ENCODE measurements at regions not wholly inside any gene's neighbourhood (a gene's known extent, or its start where the extent isn't known, plus 50 kb on each side); places are given as distances from the start of the nearest gene placed in this dataset.

DNA sequence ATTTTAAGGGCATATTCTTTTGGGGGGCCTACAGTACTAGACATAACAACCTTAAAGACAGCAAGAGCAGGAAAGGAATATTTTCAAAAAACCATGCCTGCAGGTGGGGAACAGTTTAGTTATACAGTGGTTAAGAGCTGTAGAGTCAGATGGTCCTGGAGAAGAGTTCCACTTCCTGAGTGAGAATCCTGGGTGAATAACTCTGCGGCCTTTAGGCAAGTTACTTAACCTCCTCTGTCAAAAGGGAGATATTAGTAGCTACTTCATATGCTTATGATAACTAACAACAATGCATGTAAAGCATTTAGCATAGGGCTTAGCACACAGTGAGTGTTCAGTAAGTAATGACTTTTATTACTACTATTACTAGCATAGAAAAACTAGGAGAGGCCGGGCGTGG is 119.2 kb upstream of the TAB2 start:
- TF ChIP-seq YY1 (IDR thresholded peaks at IDR 0.05; ENCODE audit: low read depth) (no peak), RAD21 (IDR thresholded peaks at IDR 0.05; ENCODE audit: low read depth) (no peak), TEAD4 (IDR thresholded peaks at IDR 0.05) (no peak), NFIC (IDR thresholded peaks at IDR 0.05) (no peak), TAF1 (IDR thresholded peaks at IDR 0.05; ENCODE audit: low read depth) (no peak), EP300 (IDR thresholded peaks at IDR 0.05; ENCODE audit: borderline replicate concordance) (no peak), CEBPB (IDR thresholded peaks at IDR 0.05) (no peak), TCF12 (IDR thresholded peaks at IDR 0.05; ENCODE audit: low read depth) (no peak), ZBTB7A (IDR thresholded peaks at IDR 0.05; ENCODE audit: low read depth) (no peak), CREB1 (IDR thresholded peaks at IDR 0.05; ENCODE audit: low read depth) (no peak)
- TF ChIP-seq, protein P1, sequence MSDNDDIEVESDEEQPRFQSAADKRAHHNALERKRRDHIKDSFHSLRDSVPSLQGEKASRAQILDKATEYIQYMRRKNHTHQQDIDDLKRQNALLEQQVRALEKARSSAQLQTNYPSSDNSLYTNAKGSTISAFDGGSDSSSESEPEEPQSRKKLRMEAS (IDR thresholded peaks at IDR 0.05), result no peak

DNA sequence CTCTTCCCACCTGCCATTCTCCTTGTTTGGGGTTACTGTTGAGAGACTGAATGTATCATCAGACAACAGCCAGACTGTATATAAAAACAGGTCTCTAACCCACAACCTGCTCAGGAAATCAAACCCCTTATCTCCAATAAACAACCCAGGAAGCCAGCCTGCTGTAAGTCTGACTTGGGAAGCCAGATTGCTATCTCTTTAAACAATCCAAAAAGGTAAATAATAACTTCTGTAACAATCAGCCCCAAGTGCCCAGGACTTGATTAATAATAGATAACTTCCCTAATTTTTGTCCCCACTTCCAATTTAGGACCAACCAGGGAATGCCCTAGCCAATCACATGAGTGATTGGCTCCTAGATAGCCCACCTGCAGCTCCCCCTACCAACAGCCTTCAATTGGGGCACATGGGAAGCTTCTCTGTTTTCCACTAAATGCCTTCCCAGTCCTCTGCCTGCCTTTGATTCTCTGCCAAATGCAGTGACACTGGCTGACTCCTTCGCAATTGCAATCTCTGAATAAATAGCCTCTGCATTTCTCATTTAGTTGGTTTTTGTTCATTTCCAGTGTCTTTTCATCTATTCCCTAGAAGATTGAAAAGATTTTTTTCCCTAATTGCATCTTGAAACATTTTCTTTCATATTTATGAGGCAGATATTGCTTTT is 117.1 kb upstream of the TAB2 start:
- TF ChIP-seq, protein P2, sequence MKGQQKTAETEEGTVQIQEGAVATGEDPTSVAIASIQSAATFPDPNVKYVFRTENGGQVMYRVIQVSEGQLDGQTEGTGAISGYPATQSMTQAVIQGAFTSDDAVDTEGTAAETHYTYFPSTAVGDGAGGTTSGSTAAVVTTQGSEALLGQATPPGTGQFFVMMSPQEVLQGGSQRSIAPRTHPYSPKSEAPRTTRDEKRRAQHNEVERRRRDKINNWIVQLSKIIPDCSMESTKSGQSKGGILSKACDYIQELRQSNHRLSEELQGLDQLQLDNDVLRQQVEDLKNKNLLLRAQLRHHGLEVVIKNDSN (IDR thresholded peaks at IDR 0.05), result no peak
- no peak for TF ChIP-seq TAF1 (IDR thresholded peaks at IDR 0.05; ENCODE audit: low read depth)

DNA sequence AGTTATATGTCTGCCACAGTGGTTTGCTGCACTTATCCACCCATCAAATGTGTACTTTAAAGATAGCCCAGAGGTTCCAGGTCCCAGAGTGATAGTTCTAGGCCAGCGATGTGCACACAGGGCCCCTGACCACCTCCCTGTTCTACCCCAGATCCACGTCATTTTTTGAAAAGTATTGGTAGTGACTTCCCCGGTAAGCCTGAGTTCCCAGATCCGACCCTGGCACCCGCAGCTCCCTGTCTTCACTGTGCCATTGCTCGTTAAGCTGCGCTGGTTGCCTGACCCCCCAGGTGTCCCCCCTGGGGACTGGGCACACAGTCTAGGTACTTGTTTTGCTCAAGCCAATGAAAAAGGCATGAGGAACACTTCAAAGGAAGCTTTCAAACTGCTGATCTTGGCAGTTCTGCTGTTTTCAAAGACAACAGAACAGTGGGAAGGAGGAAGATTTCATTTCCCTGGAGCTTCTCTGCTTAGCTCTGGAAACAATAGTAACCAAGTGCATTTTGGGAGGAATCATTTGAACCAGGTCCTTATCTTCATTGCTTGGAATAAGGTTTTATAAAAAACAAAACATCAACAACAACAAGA is 116.3 kb upstream of the TAB2 start:
- no peak for TF ChIP-seq TCF12 (IDR thresholded peaks at IDR 0.05; ENCODE audit: low read depth)
- no peak for TF ChIP-seq FOXM1 (IDR thresholded peaks at IDR 0.05; ENCODE audit: borderline replicate concordance, low read depth)
- TF ChIP-seq EGR1 (IDR thresholded peaks at IDR 0.05), result no peak
- no peak for TF ChIP-seq CEBPB (IDR thresholded peaks at IDR 0.05)
- no peak for TF ChIP-seq YY1 (IDR thresholded peaks at IDR 0.05; ENCODE audit: low read depth)
- TF ChIP-seq NFIC (IDR thresholded peaks at IDR 0.05), result no peak
- TF ChIP-seq RAD21 (IDR thresholded peaks at IDR 0.05; ENCODE audit: low read depth), result no peak
- TF ChIP-seq, protein P1 (IDR thresholded peaks at IDR 0.05), result no peak
- TF ChIP-seq TAF1 (IDR thresholded peaks at IDR 0.05; ENCODE audit: low read depth), result no peak
- no peak for TF ChIP-seq ZBTB7A (IDR thresholded peaks at IDR 0.05; ENCODE audit: low read depth)
- no peak for TF ChIP-seq TEAD4 (IDR thresholded peaks at IDR 0.05)
- TF ChIP-seq, protein P3, sequence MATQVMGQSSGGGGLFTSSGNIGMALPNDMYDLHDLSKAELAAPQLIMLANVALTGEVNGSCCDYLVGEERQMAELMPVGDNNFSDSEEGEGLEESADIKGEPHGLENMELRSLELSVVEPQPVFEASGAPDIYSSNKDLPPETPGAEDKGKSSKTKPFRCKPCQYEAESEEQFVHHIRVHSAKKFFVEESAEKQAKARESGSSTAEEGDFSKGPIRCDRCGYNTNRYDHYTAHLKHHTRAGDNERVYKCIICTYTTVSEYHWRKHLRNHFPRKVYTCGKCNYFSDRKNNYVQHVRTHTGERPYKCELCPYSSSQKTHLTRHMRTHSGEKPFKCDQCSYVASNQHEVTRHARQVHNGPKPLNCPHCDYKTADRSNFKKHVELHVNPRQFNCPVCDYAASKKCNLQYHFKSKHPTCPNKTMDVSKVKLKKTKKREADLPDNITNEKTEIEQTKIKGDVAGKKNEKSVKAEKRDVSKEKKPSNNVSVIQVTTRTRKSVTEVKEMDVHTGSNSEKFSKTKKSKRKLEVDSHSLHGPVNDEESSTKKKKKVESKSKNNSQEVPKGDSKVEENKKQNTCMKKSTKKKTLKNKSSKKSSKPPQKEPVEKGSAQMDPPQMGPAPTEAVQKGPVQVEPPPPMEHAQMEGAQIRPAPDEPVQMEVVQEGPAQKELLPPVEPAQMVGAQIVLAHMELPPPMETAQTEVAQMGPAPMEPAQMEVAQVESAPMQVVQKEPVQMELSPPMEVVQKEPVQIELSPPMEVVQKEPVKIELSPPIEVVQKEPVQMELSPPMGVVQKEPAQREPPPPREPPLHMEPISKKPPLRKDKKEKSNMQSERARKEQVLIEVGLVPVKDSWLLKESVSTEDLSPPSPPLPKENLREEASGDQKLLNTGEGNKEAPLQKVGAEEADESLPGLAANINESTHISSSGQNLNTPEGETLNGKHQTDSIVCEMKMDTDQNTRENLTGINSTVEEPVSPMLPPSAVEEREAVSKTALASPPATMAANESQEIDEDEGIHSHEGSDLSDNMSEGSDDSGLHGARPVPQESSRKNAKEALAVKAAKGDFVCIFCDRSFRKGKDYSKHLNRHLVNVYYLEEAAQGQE (IDR thresholded peaks at IDR 0.05; ENCODE audit: low read depth), result no peak
- TF ChIP-seq EP300 (IDR thresholded peaks at IDR 0.05; ENCODE audit: borderline replicate concordance), result no peak
- TF ChIP-seq, protein P2 (IDR thresholded peaks at IDR 0.05), result no peak
- no peak for TF ChIP-seq CREB1 (IDR thresholded peaks at IDR 0.05; ENCODE audit: low read depth)

DNA sequence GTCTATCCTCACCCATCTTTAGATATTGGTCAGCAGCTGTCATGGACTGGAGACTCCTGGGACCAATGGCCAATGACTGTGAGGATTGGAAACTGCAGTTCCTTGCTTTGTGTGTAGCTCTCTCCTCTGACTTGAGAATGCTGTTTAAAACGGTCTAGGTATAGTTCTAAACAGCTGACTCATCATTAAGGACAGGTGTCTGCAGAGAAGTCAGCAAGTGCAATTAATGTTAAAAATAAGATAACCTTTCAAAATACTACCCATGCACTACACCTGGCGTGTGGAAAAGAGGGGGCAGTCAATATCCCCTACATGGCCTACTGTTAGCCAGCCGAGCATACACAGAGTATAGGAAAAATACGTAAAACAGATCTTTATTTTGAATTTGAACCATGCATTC is 115.4 kb upstream of the TAB2 start:
- TF ChIP-seq ZBTB7A (IDR thresholded peaks at IDR 0.05; ENCODE audit: low read depth) (no peak), NFIC (IDR thresholded peaks at IDR 0.05) (no peak), TCF12 (IDR thresholded peaks at IDR 0.05; ENCODE audit: low read depth) (no peak), EP300 (IDR thresholded peaks at IDR 0.05; ENCODE audit: borderline replicate concordance) (no peak), TEAD4 (IDR thresholded peaks at IDR 0.05) (no peak), EGR1 (IDR thresholded peaks at IDR 0.05) (no peak), YY1 (IDR thresholded peaks at IDR 0.05; ENCODE audit: low read depth) (no peak), CREB1 (IDR thresholded peaks at IDR 0.05; ENCODE audit: low read depth) (no peak)
- TF ChIP-seq, protein P3 (IDR thresholded peaks at IDR 0.05; ENCODE audit: low read depth), result no peak
- TF ChIP-seq, protein P1 (IDR thresholded peaks at IDR 0.05), result no peak

DNA sequence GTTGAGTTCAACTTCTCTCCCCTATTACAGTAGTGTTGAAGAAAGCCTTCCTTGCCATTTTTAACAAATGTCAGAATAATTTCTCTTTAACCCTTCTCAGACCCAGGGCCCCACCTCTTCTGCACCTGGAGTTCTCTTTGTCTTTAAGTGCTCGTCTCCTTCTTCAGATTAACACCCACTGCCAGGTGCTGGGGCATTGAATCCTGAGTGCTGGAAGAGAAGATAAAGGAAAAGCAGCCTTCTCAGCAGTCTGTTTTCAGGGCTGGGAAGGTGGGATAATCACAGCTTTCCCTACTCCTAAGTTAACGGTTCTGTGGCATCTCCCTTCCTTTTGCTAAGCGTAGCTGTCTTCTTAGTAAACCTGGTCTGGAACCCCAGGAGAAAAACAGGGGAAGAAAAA is 114.6 kb upstream of the TAB2 start:
- TF ChIP-seq, protein P3 (IDR thresholded peaks at IDR 0.05; ENCODE audit: low read depth), result no peak
